ENCODE measurements at regions not wholly inside any gene's neighbourhood (a gene's known extent, or its start where the extent isn't known, plus 50 kb on each side); places are given as distances from the start of the nearest gene placed in this dataset.
"Not testable (repeated sequence)": the region's sequence is repeated elsewhere in the genome, so short reads cannot be mapped to it uniquely, and the experiment has no call there.

- CTCF ChIA-PET, result interaction anchor here (0.6 kb wide), 1 partner anchor 11 kb away, joined by 3 read pairs; no protein-coding TSS in a partner anchor
- POLR2A ChIA-PET, result no interaction called here
- no peak overlapping the region for H3K4me3 Mint-ChIP-seq (ENCODE audit: unreplicated experiment)
- no peak overlapping the region for H3K4me3 ChIP-seq (ENCODE audit: low read depth, low read length)
- BruUV-seq (replicated peaks), result no TSS peak
- no peak for TF ChIP-seq CTCF (IDR thresholded peaks at IDR 0.05; ENCODE audit: insufficient read depth in 1 of 2, low read depth in 1 of 2, low read length in 1 of 2, severe bottlenecking in 1 of 2, unreplicated experiment in 1 of 2)
- peaks cover 12% of the 10 kb centered on the region for H3K27me3 Mint-ChIP-seq (ENCODE audit: insufficient read depth, unreplicated experiment)
- intact Hi-C loops (cut with micrococcal nuclease; ENCODE audit: unreplicated experiment), result no loop called here
- H3K27me3 ChIP-seq (replicated peaks; ENCODE audit: control insufficient read depth, insufficient read depth, low read length), result no peaks in the 10 kb centered on the region
- H3K27ac Mint-ChIP-seq (ENCODE audit: unreplicated experiment), result no peak overlapping the region
- no peaks in the 10 kb centered on the region for H3K36me3 Mint-ChIP-seq (ENCODE audit: insufficient read depth, unreplicated experiment)
- no peaks in the 10 kb centered on the region for H3K9me3 ChIP-seq
- H3K4me1 Mint-ChIP-seq (ENCODE audit: low read depth, unreplicated experiment), result no peaks in the 10 kb centered on the region
- no peaks in the 10 kb centered on the region for H3K4me1 ChIP-seq
- no peaks in the 10 kb centered on the region for H3K9me3 Mint-ChIP-seq (ENCODE audit: unreplicated experiment)
- DNase-seq, result no peak
- H3K36me3 ChIP-seq (ENCODE audit: control insufficient read depth, insufficient read depth, low read length), result no peaks in the 10 kb centered on the region
These were observed 204.9 kb upstream of the RASGRP1 start for GRCh38 chr15:38769492-38769891.

- intact Hi-C loops (cut with micrococcal nuclease; ENCODE audit: unreplicated experiment); H3K36me3 Mint-ChIP-seq (ENCODE audit: insufficient read depth, unreplicated experiment); H3K4me3 ChIP-seq (ENCODE audit: low read depth, low read length); BruUV-seq (replicated peaks); POLR2A ChIA-PET; H3K4me1 Mint-ChIP-seq (ENCODE audit: low read depth, unreplicated experiment); H3K27ac Mint-ChIP-seq (ENCODE audit: unreplicated experiment); H3K4me1 ChIP-seq; CTCF ChIA-PET; DNase-seq; H3K36me3 ChIP-seq (ENCODE audit: control insufficient read depth, insufficient read depth, low read length); H3K27me3 ChIP-seq (replicated peaks; ENCODE audit: control insufficient read depth, insufficient read depth, low read length); H3K4me3 Mint-ChIP-seq (ENCODE audit: unreplicated experiment); H3K9me3 ChIP-seq: not testable (repeated sequence)
- Mint-ChIP-seq H3K27me3 (ENCODE audit: insufficient read depth, unreplicated experiment) (peaks cover 24% of the 10 kb centered on the region), H3K9me3 (ENCODE audit: unreplicated experiment) (peaks cover 18% of the 10 kb centered on the region)
These were observed 209.5 kb upstream of the RASGRP1 start for GRCh38 chr15:38774076-38774475.

GRCh38 chr15:38781196-38781595 lies 216.6 kb upstream of the RASGRP1 start:
- Mint-ChIP-seq H3K27ac (ENCODE audit: unreplicated experiment) (no peak overlapping the region), H3K4me1 (ENCODE audit: low read depth, unreplicated experiment) (no peaks in the 10 kb centered on the region)
- intact Hi-C loops (cut with micrococcal nuclease; ENCODE audit: unreplicated experiment), result no loop called here

More at GRCh38 chr15:38781196-38781595, 216.6 kb upstream of the RASGRP1 start:
- no peaks in the 10 kb centered on the region for H3K4me1 ChIP-seq
- H3K9me3 ChIP-seq, result no peaks in the 10 kb centered on the region
- H3K4me3 Mint-ChIP-seq (ENCODE audit: unreplicated experiment), result no peak overlapping the region
- H3K36me3 Mint-ChIP-seq (ENCODE audit: insufficient read depth, unreplicated experiment), result no peaks in the 10 kb centered on the region
- DNase-seq, result no peak
- TF ChIP-seq CTCF (IDR thresholded peaks at IDR 0.05; ENCODE audit: insufficient read depth in 1 of 2, low read depth in 1 of 2, low read length in 1 of 2, severe bottlenecking in 1 of 2, unreplicated experiment in 1 of 2), result no peak
- no peak overlapping the region for H3K4me3 ChIP-seq (ENCODE audit: low read depth, low read length)
- no TSS peak for BruUV-seq (replicated peaks)
- no peaks in the 10 kb centered on the region for H3K36me3 ChIP-seq (ENCODE audit: control insufficient read depth, insufficient read depth, low read length)
- POLR2A ChIA-PET, result no interaction called here
- CTCF ChIA-PET, result no interaction called here
- peaks cover 20% of the 10 kb centered on the region for H3K27me3 Mint-ChIP-seq (ENCODE audit: insufficient read depth, unreplicated experiment)
- no peaks in the 10 kb centered on the region for H3K27me3 ChIP-seq (replicated peaks; ENCODE audit: control insufficient read depth, insufficient read depth, low read length)
- peaks cover 16% of the 10 kb centered on the region for H3K9me3 Mint-ChIP-seq (ENCODE audit: unreplicated experiment)

Data from Caco-2 (cell line).